GM04504 (cell line): ENCODE measurements at regions not wholly inside any gene's neighbourhood (a gene's known extent, or its start where the extent isn't known, plus 50 kb on each side); places are given as distances from the start of the nearest gene placed in this dataset.
A peak's percentile ranks its signal among the peaks of the same experiment; 100 is the strongest.

ENCODE experiments used
- DNase-seq: peaks from one replicate; pipeline ENCODE4 v3.0.0-alpha.2; 2012; ENCODE audit warnings: low read depth

GRCh38 chr7:124330731-124331407 is 298.0 kb upstream of the TMEM229A start:
- no peak for DNase-seq

GRCh38 chr7:124328774-124329173 is 295.9 kb upstream of the TMEM229A start:
- DNase-seq, result no peak

- no peak for DNase-seq
Observed at GRCh38 chr7:124324262-124324661, 291.4 kb upstream of the TMEM229A start.

- DNase-seq, result no peak
Observed at GRCh38 chr7:124323597-124323996, 290.7 kb upstream of the TMEM229A start.

GRCh38 chr7:124322561-124322960 is 289.7 kb upstream of the TMEM229A start:
- no peak for DNase-seq

- no peak for DNase-seq
Observed at GRCh38 chr7:124318721-124319450, 286.0 kb upstream of the TMEM229A start.

GRCh38 chr7:124310934-124311390 is 278.1 kb upstream of the TMEM229A start:
- DNase-seq, result no peak

GRCh38 chr7:124308384-124308783 is 275.5 kb upstream of the TMEM229A start:
- no peak for DNase-seq

- DNase-seq, result no peak
Observed at GRCh38 chr7:124295289-124295688, 262.4 kb upstream of the TMEM229A start.

- DNase-seq, result no peak
Observed at GRCh38 chr7:124284937-124285336, 252.1 kb upstream of the TMEM229A start.

GRCh38 chr7:124276005-124276622 is 243.2 kb upstream of the TMEM229A start:
- no peak for DNase-seq

GRCh38 chr7:124275411-124275810 is 242.5 kb upstream of the TMEM229A start:
- no peak for DNase-seq

- no peak for DNase-seq
Observed at GRCh38 chr7:124269774-124270173, 236.9 kb upstream of the TMEM229A start.

GRCh38 chr7:124267154-124267553 is 234.3 kb upstream of the TMEM229A start:
- DNase-seq, result no peak

- DNase-seq, result peak; percentile 12
Observed at GRCh38 chr7:124263232-124263827, 230.5 kb upstream of the TMEM229A start.

- DNase-seq, result no peak
Observed at GRCh38 chr7:124261710-124262109, 228.8 kb upstream of the TMEM229A start.

GRCh38 chr7:124257638-124258308 is 224.9 kb upstream of the TMEM229A start:
- DNase-seq, result no peak

GRCh38 chr7:124255041-124255655 is 222.3 kb upstream of the TMEM229A start:
- DNase-seq, result no peak

- no peak for DNase-seq
Observed at GRCh38 chr7:124254396-124254795, 221.5 kb upstream of the TMEM229A start.

GRCh38 chr7:124251636-124252035 is 218.8 kb upstream of the TMEM229A start:
- DNase-seq, result no peak

GRCh38 chr7:124250297-124251034 is 217.6 kb upstream of the TMEM229A start:
- DNase-seq, result no peak
